DND-41 (cell line): ENCODE measurements at regions not wholly inside any gene's neighbourhood (a gene's known extent, or its start where the extent isn't known, plus 50 kb on each side); places are given as distances from the start of the nearest gene placed in this dataset.
A peak's percentile ranks its signal among the peaks of the same experiment; 100 is the strongest.
"Not testable (repeated sequence)": the region's sequence is repeated elsewhere in the genome, so short reads cannot be mapped to it uniquely, and the experiment has no call there.

Experiments
- ATAC-seq: fragments of 200-7000 bp; cut with Tn5 transposase; 3 replicates; pipeline ENCODE4 v1.9.1; 2021; ENCODE audit warnings: low read depth; ENCODE audit not compliant: insufficient read depth
- DNase-seq: peaks from one replicate; pipeline ENCODE4 v3.0.0-alpha.2; 2020
- H2AFZ ChIP-seq: 2 replicates; pipeline ENCODE4 v1.6.0; 2012; ENCODE audit warnings: low read depth, low read length
- H3K27ac ChIP-seq: 2 replicates; pipeline ENCODE4 v1.5.1; 2012; ENCODE audit warnings: low read length, inconsistent platforms
- H3K27me3 ChIP-seq: fragments of 200-600 bp; sonication (generic); 2 replicates; pipeline ENCODE4 v1.6.0; 2012; ENCODE audit warnings: low read length, mild to moderate bottlenecking, inconsistent platforms; ENCODE audit not compliant: insufficient read depth, poor library complexity
- H3K36me3 ChIP-seq: 2 replicates; pipeline ENCODE4 v1.5.1; 2012; ENCODE audit warnings: low read length, inconsistent platforms; ENCODE audit not compliant: insufficient read depth
- H3K4me1 ChIP-seq: 2 replicates; pipeline ENCODE4 v1.5.1; 2012; ENCODE audit warnings: mild to moderate bottlenecking, low read length; ENCODE audit not compliant: insufficient read depth
- H3K4me2 ChIP-seq: 2 replicates; pipeline ENCODE4 v1.6.0; 2012; ENCODE audit warnings: mild to moderate bottlenecking, moderate library complexity, low read length, inconsistent platforms; ENCODE audit not compliant: insufficient read depth
- H3K4me3 ChIP-seq, 2 experiments: fragments of 200-600 bp in 1 of 2; shearing (Covaris generic) in 1 of 2; 2 replicates each; pipeline ENCODE4 v1.5.1; 2012 to 2016; ENCODE audit warnings: inconsistent platforms in 2 of 2, low read length in 2 of 2, mild to moderate bottlenecking in 2 of 2, low read depth in 1 of 2, moderate library complexity in 1 of 2
- H3K79me2 ChIP-seq: 2 replicates; pipeline ENCODE4 v1.6.0; 2012; ENCODE audit warnings: low read length, inconsistent platforms; ENCODE audit not compliant: insufficient read depth
- H3K9ac ChIP-seq: 2 replicates; pipeline ENCODE4 v1.6.0; 2012; ENCODE audit warnings: low read depth, mild to moderate bottlenecking, inconsistent platforms, low read length, moderate library complexity
- H3K9me3 ChIP-seq: 2 replicates; pipeline ENCODE4 v1.5.1; 2012; ENCODE audit warnings: low read length, moderate library complexity, mild to moderate bottlenecking, inconsistent platforms; ENCODE audit not compliant: insufficient read depth, severe bottlenecking
- H4K20me1 ChIP-seq: 2 replicates; pipeline ENCODE4 v1.6.0; 2012; ENCODE audit warnings: low read length; ENCODE audit not compliant: insufficient read depth
- TF ChIP-seq, protein P1 (sequence below): IDR thresholded peaks from 2 replicates; pipeline ENCODE4 v1.5.1; 2012; ENCODE audit warnings: borderline replicate concordance, low read length, moderate library complexity, mild to moderate bottlenecking; ENCODE audit not compliant: poor library complexity, severe bottlenecking; ENCODE audit errors: extremely low read depth

DNA sequence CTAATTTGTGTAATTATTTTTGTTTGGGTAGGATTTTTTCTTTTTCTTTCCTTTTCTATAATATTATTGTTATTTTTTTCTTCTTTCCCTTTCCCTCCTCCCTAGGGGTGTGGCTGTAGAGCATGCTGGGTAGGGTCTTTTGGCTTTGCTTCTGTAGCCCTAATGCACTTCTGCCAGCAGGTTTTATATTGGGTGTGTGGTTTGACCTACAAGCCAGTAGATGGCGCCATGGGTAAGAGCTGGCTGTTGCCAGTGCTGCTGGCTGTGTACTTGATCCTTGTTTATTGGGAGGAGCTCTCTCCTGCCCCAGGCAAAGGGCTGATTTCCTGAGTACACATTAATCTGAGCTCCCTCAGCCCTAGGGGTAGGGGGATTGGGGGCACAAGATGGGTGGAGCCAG lies 67.7 kb upstream of the PARP4 start:
- TF ChIP-seq, protein P1, sequence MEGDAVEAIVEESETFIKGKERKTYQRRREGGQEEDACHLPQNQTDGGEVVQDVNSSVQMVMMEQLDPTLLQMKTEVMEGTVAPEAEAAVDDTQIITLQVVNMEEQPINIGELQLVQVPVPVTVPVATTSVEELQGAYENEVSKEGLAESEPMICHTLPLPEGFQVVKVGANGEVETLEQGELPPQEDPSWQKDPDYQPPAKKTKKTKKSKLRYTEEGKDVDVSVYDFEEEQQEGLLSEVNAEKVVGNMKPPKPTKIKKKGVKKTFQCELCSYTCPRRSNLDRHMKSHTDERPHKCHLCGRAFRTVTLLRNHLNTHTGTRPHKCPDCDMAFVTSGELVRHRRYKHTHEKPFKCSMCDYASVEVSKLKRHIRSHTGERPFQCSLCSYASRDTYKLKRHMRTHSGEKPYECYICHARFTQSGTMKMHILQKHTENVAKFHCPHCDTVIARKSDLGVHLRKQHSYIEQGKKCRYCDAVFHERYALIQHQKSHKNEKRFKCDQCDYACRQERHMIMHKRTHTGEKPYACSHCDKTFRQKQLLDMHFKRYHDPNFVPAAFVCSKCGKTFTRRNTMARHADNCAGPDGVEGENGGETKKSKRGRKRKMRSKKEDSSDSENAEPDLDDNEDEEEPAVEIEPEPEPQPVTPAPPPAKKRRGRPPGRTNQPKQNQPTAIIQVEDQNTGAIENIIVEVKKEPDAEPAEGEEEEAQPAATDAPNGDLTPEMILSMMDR, result peak; percentile 51
- not testable (repeated sequence) for H3K4me2 ChIP-seq, H3K9ac ChIP-seq, H4K20me1 ChIP-seq, H2AFZ ChIP-seq, H3K79me2 ChIP-seq, H3K36me3 ChIP-seq, H3K9me3 ChIP-seq, H3K27me3 ChIP-seq, H3K4me3 ChIP-seq, H3K27ac ChIP-seq, H3K4me1 ChIP-seq
- ATAC-seq, result peak; percentile 53; the same call in 1 of the 3 replicates
- peak; percentile 33 for DNase-seq

DNA sequence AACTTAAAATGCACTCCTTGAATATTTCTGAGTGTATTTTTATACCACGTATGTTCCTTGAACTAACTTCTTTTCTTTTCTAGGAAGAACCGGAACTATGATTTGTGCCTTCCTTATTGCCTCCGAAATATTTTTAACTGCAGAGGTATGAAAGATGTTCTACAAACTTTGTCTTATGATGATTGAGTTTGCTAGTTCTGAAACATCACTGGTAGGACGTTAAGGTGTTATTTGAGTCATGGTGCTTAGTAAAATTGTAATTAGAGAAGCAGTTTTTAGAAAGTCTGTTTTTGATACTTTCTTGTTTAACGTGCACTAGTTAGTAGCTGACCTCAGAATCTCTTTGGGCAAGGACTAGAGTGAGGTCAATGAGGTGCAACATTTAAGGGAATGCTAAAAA lies 69.0 kb upstream of the PARP4 start:
- ATAC-seq, H3K36me3 ChIP-seq, DNase-seq, H3K4me1 ChIP-seq, H3K4me2 ChIP-seq, H3K9ac ChIP-seq, H3K9me3 ChIP-seq, H3K27ac ChIP-seq, H4K20me1 ChIP-seq, H3K4me3 ChIP-seq, H2AFZ ChIP-seq, H3K79me2 ChIP-seq, H3K27me3 ChIP-seq: not testable (repeated sequence)

DNA sequence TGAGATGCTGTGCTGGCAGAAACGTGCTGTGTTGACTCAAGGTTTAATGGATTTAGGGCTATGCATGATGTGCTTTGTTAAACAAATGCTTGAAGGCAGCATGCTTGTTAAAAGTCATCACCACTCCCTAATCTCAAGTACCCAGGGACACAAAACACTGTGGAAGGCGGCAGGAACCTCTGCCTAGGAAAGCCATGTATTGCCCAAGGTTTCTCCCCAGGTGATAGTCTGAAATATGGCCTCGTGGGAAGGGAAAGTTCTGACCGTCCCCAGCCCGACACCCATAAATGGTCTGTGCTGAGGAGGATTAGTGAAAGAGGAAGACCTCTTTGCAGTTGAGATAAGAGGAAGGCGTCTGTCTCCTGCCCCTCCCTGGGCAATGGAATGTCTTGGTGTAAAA lies 79.1 kb upstream of the PARP4 start:
- not testable (repeated sequence) for H3K9ac ChIP-seq, H3K4me1 ChIP-seq, H3K79me2 ChIP-seq, ATAC-seq, H3K27ac ChIP-seq, H4K20me1 ChIP-seq, H3K4me2 ChIP-seq, DNase-seq, H3K36me3 ChIP-seq, H2AFZ ChIP-seq, H3K4me3 ChIP-seq, H3K9me3 ChIP-seq, H3K27me3 ChIP-seq

DNA sequence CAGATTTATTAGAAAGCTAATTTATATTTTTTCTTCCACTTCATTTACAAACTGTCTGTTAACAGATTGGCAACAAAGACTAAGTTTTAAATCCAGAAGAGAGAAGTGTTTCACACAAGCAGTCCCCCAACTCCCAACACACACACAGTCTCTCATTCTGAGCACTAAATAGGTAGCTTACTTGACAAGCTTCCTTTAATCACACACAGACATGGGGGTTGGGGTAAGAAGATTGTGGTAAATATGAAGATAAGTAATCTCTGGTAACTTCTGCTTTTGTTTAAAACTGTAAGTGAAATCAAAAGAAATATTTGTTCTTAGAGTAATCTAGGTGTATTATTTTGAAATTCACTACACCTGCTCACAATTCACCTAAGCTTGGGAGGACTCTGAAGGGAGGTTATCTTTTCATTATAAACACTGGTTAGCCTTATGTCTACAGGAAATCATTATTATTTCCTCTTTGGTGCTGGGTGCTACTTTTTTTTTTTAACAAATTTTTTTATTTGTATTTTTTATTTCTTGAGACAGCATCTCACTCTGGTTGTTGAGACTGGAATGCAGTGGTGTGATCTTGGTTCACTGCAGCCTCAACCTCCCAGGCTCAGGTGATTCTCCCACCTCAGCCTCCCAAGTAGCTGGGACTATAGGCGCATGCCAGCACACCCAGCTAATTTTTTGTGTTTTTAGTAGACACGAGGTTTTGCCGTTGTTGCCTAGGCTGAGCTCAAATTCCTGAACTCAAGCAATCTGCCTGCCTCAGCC lies 82.1 kb upstream of the ATP12A start:
- not testable (repeated sequence) for H3K27ac ChIP-seq, H3K36me3 ChIP-seq, DNase-seq

DNA sequence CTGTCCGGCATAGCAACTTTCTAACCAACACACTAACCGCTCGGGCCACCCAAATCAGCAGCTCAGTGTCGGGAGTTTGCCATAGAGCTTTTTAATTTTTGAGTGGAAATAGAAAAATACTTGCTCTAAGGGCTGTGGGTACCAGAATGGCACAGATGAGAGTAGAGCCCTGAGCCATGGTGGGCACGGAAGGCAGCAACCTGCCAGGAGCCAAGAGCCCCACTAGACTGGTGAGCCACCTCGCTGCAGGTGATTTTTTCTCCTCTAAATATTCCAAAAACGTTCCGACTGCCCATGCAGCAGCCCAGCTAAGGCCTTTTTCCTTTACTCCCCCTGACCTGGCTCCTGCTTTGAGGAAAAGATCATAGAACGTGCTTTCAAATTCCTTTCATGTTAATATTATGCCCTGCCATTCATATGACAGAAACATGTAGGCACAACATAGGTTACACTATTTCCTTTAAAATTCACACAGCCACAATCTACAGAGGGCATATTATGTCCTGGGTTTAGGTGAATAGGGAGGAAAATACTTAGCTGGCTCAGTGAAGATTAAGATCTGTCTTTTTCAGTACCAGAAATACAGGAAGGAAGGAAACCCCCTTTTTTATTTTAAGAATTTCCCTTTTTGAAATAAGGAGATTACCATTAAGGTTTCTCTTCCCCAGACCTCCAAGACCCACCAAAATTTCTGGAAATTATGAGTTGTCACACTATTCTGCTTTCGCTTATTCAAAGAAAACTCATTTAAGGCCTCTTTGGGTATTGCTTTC lies 81.0 kb upstream of the ATP12A start:
- H3K27ac ChIP-seq, H3K27me3 ChIP-seq, ATAC-seq, H4K20me1 ChIP-seq, H3K9me3 ChIP-seq, H3K9ac ChIP-seq, H3K79me2 ChIP-seq, H3K4me3 ChIP-seq, H3K36me3 ChIP-seq, DNase-seq, H3K4me1 ChIP-seq, H3K4me2 ChIP-seq, H2AFZ ChIP-seq: not testable (repeated sequence)

More for the DNA sequence above, 82.1 kb upstream of the ATP12A start:
- H3K4me3 ChIP-seq, H3K9ac ChIP-seq, H4K20me1 ChIP-seq, H3K4me2 ChIP-seq, H3K79me2 ChIP-seq, H3K9me3 ChIP-seq, H3K27me3 ChIP-seq, H2AFZ ChIP-seq, ATAC-seq, H3K4me1 ChIP-seq: not testable (repeated sequence)
